ENCODE measurements at regions not wholly inside any gene's neighbourhood (a gene's known extent, or its start where the extent isn't known, plus 50 kb on each side); places are given as distances from the start of the nearest gene placed in this dataset.

DNA sequence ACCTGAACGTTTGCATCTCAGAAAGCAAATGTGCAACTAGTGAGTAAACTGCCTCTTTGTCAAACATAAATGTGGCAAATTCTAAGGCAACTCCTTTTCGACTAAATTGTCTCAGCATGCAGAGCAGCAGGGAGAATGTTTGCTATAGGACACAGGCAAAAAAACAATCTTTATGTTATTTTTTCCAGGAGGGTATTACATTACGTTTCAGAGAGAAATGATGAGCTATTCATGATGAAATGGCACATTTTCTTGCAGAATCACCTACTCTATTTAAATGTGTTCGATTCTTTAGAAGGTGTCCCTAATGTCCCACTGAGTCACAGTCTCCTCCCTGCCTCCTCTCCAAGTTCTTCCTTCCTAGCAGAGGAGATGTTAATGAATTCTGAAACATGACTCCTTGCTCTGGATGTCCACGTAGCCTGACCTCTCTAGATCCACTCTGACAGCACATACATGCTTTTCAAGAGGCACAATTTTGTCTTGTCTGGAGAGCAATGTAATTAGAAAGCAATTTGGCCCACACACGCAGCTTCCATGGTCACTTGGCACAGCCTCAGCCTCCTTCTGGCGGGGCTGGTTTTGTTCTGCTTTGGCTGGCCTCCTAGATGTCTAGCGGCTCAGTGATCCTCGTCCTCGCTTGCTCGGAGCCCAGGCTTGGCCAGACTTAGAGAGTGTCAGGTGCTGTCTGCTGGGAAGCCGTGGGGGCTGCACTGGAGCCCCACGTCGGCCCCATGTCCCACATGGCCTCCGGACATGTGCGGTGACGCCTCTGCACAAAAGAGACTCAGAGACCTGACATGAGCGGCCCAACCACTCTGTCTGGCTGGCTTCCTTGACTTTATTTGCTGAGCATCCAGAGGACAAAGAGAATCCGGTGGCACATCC lies 125.7 kb upstream of the ZNF438 start:
- TF ChIP-seq, protein P1, sequence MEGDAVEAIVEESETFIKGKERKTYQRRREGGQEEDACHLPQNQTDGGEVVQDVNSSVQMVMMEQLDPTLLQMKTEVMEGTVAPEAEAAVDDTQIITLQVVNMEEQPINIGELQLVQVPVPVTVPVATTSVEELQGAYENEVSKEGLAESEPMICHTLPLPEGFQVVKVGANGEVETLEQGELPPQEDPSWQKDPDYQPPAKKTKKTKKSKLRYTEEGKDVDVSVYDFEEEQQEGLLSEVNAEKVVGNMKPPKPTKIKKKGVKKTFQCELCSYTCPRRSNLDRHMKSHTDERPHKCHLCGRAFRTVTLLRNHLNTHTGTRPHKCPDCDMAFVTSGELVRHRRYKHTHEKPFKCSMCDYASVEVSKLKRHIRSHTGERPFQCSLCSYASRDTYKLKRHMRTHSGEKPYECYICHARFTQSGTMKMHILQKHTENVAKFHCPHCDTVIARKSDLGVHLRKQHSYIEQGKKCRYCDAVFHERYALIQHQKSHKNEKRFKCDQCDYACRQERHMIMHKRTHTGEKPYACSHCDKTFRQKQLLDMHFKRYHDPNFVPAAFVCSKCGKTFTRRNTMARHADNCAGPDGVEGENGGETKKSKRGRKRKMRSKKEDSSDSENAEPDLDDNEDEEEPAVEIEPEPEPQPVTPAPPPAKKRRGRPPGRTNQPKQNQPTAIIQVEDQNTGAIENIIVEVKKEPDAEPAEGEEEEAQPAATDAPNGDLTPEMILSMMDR (IDR thresholded peaks at IDR 0.05): no peak

DNA sequence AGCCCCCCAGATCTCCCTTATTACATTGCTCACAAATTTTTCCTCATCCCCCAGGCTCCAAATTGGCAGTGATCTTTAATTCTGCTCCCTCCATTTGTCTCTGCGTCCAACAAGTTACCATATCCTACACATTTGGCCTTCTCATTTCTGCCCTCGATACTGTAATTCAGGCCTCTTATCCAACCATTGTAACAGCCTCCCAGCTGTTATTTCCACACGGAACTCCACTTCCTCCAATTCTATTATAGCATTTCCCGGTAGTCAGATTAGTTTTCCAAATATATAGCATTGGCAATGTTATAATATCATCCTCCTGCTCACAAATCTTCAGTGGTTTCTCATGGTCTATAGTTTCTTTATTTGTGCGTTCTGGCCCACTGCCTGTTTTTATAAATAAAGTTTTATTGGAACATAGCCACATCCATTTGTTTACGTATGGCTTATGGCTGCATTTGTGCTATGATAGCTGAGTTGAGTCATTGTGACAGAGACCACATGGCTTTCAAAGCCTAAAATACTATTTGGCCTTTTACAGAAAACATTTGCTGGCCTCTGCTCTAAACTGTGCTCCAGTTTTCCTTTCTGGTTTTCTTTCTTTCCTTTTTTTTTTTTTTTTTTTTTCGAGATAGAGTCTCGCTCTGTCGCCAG lies 126.5 kb upstream of the ZNF438 start:
- TF ChIP-seq, protein P1 (IDR thresholded peaks at IDR 0.05): no peak

DNA sequence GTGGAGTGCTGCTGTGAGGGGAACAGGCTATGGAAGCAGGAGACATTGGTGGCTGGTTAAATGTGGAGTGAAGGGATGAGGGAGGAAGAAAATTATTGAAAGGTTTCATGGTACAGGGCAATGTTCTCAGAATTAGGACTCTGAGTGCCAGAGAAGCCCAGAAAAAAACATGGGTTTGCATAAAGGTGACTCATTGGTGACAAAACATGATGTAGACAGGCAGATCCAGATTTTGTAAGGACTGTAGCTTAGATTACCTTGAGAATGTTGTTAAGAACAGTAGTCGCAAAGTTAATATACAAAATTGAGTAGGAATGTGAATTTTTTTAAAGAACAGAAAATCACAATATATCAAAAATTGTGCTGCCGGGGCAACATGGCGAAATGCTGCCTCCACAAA lies 134.9 kb upstream of the ZNF438 start:
- TF ChIP-seq, protein P1 (IDR thresholded peaks at IDR 0.05): no peak

DNA sequence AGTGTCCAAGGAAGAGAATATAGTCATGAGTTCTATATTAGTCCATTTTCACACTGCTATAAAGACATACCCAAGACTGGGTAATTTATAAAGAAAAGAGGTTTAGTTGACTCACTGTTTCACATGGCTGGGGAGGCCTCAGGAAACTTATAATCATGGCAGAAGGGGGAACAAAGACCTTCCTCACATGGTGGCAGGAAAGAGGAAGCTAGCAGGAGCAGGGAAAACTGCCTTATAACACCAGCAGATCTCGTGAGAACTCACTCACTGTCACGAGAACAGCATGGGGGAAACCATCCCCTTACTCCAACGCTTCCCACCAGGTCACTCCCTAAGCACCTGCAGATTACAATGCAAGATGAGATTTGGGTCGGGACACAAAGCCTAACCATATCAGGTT lies 139.0 kb upstream of the ZNF438 start:
- TF ChIP-seq, protein P1 (IDR thresholded peaks at IDR 0.05): no peak

DNA sequence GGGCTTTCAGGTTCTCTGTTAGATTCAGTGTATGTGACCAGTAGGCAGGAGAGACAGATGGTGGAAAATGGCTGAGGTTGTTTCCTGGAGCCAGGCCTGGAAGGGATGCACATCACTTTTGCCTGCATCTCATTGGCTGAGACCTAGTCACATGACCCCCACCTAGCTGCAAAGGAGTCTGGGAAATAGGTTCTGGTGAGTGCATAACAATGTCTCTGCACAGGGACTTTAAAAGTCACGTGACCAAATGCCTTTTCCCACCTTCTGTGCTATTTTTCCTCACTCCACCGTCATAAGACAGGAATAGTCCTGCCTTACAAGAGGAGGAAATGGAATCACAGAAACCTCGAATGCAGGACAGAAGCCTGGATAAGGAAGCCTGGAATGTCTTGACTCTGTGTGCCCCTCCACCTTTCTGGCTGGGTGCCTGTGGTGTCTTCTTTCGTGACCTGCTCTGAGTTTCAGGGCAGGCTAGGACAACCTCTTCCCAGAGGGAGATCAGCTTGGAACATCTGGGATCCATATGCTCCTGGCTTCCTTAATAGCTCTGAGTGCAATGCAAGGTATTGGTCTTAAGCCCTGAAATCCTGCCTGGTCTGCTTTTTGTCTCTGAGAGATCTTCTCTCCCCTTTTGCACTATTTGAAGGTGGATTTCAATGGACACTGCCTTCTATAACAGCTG lies 139.9 kb upstream of the ZNF438 start:
- TF ChIP-seq, protein P1 (IDR thresholded peaks at IDR 0.05): no peak

DNA sequence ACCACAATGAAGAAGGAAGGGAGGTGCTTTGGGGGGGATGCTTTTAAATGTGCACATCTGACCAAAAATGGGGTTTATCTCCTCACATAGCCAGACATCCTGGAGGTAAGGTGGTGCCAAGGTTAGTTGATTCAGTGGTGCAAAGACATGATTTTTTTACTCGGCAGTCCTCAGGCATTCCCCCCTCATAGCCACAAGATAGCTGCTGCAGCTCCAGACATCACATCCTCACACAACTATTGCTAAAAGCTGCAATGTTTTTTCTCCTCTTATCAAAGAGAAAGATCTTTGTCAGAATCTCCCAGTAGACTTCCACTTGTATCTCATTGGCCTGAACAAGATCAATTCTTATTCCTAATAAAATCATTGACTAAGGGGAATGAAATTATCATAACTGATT lies 141.3 kb upstream of the ZNF438 start:
- TF ChIP-seq, protein P1 (IDR thresholded peaks at IDR 0.05): no peak

DNA sequence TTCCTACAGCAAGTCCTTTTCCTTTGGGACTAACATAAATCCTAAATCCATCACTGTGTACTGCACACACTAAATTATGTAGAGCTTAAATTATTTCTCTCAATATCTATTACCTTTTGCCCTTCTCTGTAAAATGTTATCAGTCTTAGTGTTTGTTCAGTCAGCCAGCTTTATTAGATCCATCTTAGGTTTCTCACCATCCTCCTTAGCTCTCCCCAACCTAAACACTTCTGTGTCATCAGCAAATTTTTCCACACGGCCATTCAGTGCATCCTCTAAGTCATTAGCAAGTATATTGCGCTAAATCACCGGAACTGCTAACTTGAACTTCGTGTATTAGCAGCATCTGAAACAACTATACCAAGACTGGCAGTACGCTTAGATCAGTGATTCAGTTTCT lies 142.1 kb upstream of the ZNF438 start:
- TF ChIP-seq, protein P1 (IDR thresholded peaks at IDR 0.05): no peak

Data from LNCAP (cell line).